Natural killer cell (primary cell): ENCODE measurements at regions not wholly inside any gene's neighbourhood (a gene's known extent, or its start where the extent isn't known, plus 50 kb on each side); places are given as distances from the start of the nearest gene placed in this dataset.

Experiments used
- ATAC-seq, 3 donors: fragments of 150-1000 bp in 2 of 3; fragments of 200-7000 bp in 1 of 3; cut with Tn5 transposase; 1 replicate in 1 of 3; 2 replicates in 2 of 3; pipeline ENCODE4 v1.10.0; 2021; ENCODE audit warnings: mild to moderate bottlenecking in 2 of 3, moderate library complexity in 2 of 3
- DNase-seq, 2 donors: peaks; one replicate each; pipeline versions ENCODE4 v3.0.0 to v3.0.0-alpha.2; 2013 to 2021; ENCODE audit warnings: mixed read lengths in 1 of 2
- H3K27ac ChIP-seq: one replicate; pipeline ENCODE4 v1.5.1; 2013; ENCODE audit warnings: mild to moderate bottlenecking, low read length
- H3K27me3 ChIP-seq: one replicate; pipeline ENCODE4 v1.6.1; 2013; ENCODE audit warnings: low read length; ENCODE audit not compliant: control insufficient read depth, insufficient read depth
- H3K36me3 ChIP-seq: one replicate; pipeline ENCODE4 v1.6.1; 2013; ENCODE audit warnings: low read length; ENCODE audit not compliant: control insufficient read depth, insufficient read depth
- H3K4me1 ChIP-seq: one replicate; pipeline ENCODE4 v1.6.1; 2013; ENCODE audit warnings: low read length; ENCODE audit not compliant: control insufficient read depth, insufficient read depth
- H3K4me3 ChIP-seq: one replicate; pipeline ENCODE4 v1.5.1; 2013; ENCODE audit warnings: low read length
- H3K9me3 ChIP-seq: one replicate; pipeline ENCODE4 v1.6.1; 2013; ENCODE audit warnings: low read length; ENCODE audit not compliant: control insufficient read depth, insufficient read depth
- H3K27ac Mint-ChIP-seq, 2 donors: one replicate each; pipeline ENCODE4 v1.8.0; 2022; ENCODE audit warnings: mild to moderate bottlenecking in 2 of 2, mixed read lengths in 2 of 2, moderate library complexity in 1 of 2
- H3K27me3 Mint-ChIP-seq, 2 donors: one replicate each; pipeline ENCODE4 v1.8.0; 2022; ENCODE audit warnings: low read depth in 2 of 2, mixed read lengths in 2 of 2
- H3K36me3 Mint-ChIP-seq: one replicate; pipeline ENCODE4 v1.8.0; 2022; ENCODE audit warnings: mixed read lengths
- H3K4me1 Mint-ChIP-seq, 2 donors: one replicate each; pipeline ENCODE4 v1.8.0; 2022; ENCODE audit warnings: mixed read lengths in 2 of 2
- H3K4me3 Mint-ChIP-seq: one replicate; pipeline ENCODE4 v1.8.0; 2022; ENCODE audit warnings: mild to moderate bottlenecking, moderate library complexity, mixed read lengths
- H3K9me3 Mint-ChIP-seq, 2 donors: one replicate each; pipeline ENCODE4 v1.8.0; 2022; ENCODE audit warnings: mixed read lengths in 2 of 2
- CTCF ChIP-seq: fragments of 200-600 bp; IDR thresholded peaks from one replicate; pipeline ENCODE4 v1.8.0; 2022; ENCODE audit warnings: antibody characterized with exemption
- WGBS: methylation state at CpG from one replicate; pipeline ENCODE4 v1.1.7; 2013; ENCODE audit warnings: missing lambda C conversion rate; ENCODE audit not compliant: insufficient coverage; 5-methylcytosine and 5-hydroxymethylcytosine counted together
- intact Hi-C: fragments of 100-400 bp; cut with micrococcal nuclease; formaldehyde crosslinking; loops from one replicate; pipeline ENCODE4 v1.14.2; 2022

GRCh38 chr5:40288800-40289485, 390.8 kb upstream of the PTGER4 start:
- no peak for DNase-seq
- Mint-ChIP-seq H3K27me3 (peaks cover 0 to 10% of the 10 kb centered on the region in 2 donors), H3K36me3 (no peaks in the 10 kb centered on the region), H3K9me3 (peaks cover 3 to 4% of the 10 kb centered on the region in 2 donors), H3K27ac (no peak overlapping the region), H3K4me1 (peaks cover 0 to 9% of the 10 kb centered on the region in 2 donors), H3K4me3 (no peak overlapping the region)
- Histone ChIP-seq H3K9me3 (no peaks in the 10 kb centered on the region), H3K27me3 (no peaks in the 10 kb centered on the region), H3K4me1 (no peaks in the 10 kb centered on the region), H3K4me3 (no peak overlapping the region), H3K36me3 (no peaks in the 10 kb centered on the region), H3K27ac (no peak overlapping the region)
- WGBS, result 97% methylated on average over 3 of the region's 4 CpGs
- intact Hi-C loops, result no loop called here
- no peak for TF ChIP-seq CTCF
- no peak for ATAC-seq

- H3K4me3 Mint-ChIP-seq, result no peak overlapping the region
- peaks cover 0 to 2% of the 10 kb centered on the region in 2 donors for H3K9me3 Mint-ChIP-seq
- H3K4me1 Mint-ChIP-seq, result no peaks in the 10 kb centered on the region
- Histone ChIP-seq H3K27me3 (no peaks in the 10 kb centered on the region), H3K4me1 (no peaks in the 10 kb centered on the region), H3K4me3 (no peak overlapping the region), H3K9me3 (no peaks in the 10 kb centered on the region), H3K36me3 (no peaks in the 10 kb centered on the region), H3K27ac (no peak overlapping the region)
- no peak overlapping the region for H3K27ac Mint-ChIP-seq
- H3K36me3 Mint-ChIP-seq, result no peaks in the 10 kb centered on the region
- peaks cover 0 to 10% of the 10 kb centered on the region in 2 donors for H3K27me3 Mint-ChIP-seq
- 90% methylated on average over 3 of the region's 3 CpGs for WGBS
- ATAC-seq (no peak), DNase-seq (no peak)
- no peak for TF ChIP-seq CTCF
- intact Hi-C loops, result no loop called here
These were observed 394.9 kb upstream of the PTGER4 start for GRCh38 chr5:40284863-40285262.

GRCh38 chr5:40278881-40279280, 400.8 kb upstream of the PTGER4 start:
- intact Hi-C loops, result no loop called here
- Histone ChIP-seq H3K27me3 (no peaks in the 10 kb centered on the region), H3K36me3 (no peaks in the 10 kb centered on the region), H3K4me3 (no peak overlapping the region), H3K4me1 (peaks cover 2% of the 10 kb centered on the region), H3K9me3 (no peaks in the 10 kb centered on the region), H3K27ac (no peak overlapping the region)
- 100% methylated on average over 1 of the region's 5 CpGs for WGBS
- TF ChIP-seq CTCF, result no peak
- ATAC-seq, result no peak
- H3K4me1 Mint-ChIP-seq, result peaks cover 11 to 16% of the 10 kb centered on the region in 2 donors
- no peaks in the 10 kb centered on the region for H3K27me3 Mint-ChIP-seq
- no peak overlapping the region for H3K4me3 Mint-ChIP-seq
- no peaks in the 10 kb centered on the region for H3K9me3 Mint-ChIP-seq
- no peak overlapping the region for H3K27ac Mint-ChIP-seq
- DNase-seq, result no peak
- no peaks in the 10 kb centered on the region for H3K36me3 Mint-ChIP-seq
